ENCODE measurements at regions not wholly inside any gene's neighbourhood (a gene's known extent, or its start where the extent isn't known, plus 50 kb on each side); places are given as distances from the start of the nearest gene placed in this dataset.

GRCh38 chr4:173960398-173960797 is 323.1 kb downstream of the FBXO8 start:
- Mint-ChIP-seq H3K4me1 (no peaks in the 10 kb centered on the region), H3K27me3 (no peaks in the 10 kb centered on the region), H3K4me3 (no peak overlapping the region), H3K9me3 (peaks cover 0 to 4% (median 0%) of the 10 kb centered on the region in 7 donors), H3K36me3 (no peaks in the 10 kb centered on the region), H3K27ac (no peak overlapping the region)
- ATAC-seq (ENCODE audit: low read depth in 2 of 2) (no peak), DNase-seq (no peak)
- Histone ChIP-seq H3K4me1 (ENCODE audit: control insufficient read depth, insufficient read depth, low read length, poor library complexity, severe bottlenecking) (no peaks in the 10 kb centered on the region), H3K36me3 (ENCODE audit: control insufficient read depth, insufficient read depth, low read length) (no peaks in the 10 kb centered on the region), H3K9me3 (ENCODE audit: control insufficient read depth in 2 of 2, low read length in 2 of 2) (no peaks in the 10 kb centered on the region), H3K27ac (ENCODE audit: insufficient read depth, low read length, poor library complexity, severe bottlenecking) (no peak overlapping the region), H3K4me3 (ENCODE audit: low read depth, low read length) (no peak overlapping the region), H3K27me3 (ENCODE audit: control insufficient read depth, insufficient read depth, low read length) (no peaks in the 10 kb centered on the region)

DNA sequence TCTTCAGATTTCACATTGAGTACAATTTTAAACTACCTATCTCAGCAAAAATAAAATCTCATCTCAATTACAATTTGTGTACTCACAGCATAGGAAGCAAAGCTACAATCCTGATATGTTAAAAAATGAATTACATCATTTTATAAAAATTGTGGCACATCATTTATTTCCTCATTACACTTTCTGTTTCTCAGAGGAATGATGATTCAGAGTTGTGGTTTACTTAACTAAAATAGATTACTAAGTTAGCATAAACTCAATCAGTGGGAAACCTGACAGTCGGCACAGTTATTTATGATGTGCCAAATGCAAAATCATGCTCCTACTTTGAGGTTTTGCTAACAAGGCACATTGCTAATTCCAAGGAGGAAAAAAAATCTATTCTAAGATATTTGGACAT is 325.0 kb downstream of the FBXO8 start:
- Histone ChIP-seq H3K4me3 (ENCODE audit: low read depth, low read length) (no peak overlapping the region), H3K27me3 (ENCODE audit: control insufficient read depth, insufficient read depth, low read length) (no peaks in the 10 kb centered on the region), H3K36me3 (ENCODE audit: control insufficient read depth, insufficient read depth, low read length) (no peaks in the 10 kb centered on the region), H3K9me3 (ENCODE audit: control insufficient read depth in 2 of 2, low read length in 2 of 2) (no peaks in the 10 kb centered on the region), H3K4me1 (ENCODE audit: control insufficient read depth, insufficient read depth, low read length, poor library complexity, severe bottlenecking) (no peaks in the 10 kb centered on the region), H3K27ac (ENCODE audit: insufficient read depth, low read length, poor library complexity, severe bottlenecking) (no peak overlapping the region)
- DNase-seq = no peak
- no peak overlapping the region for H3K4me3 Mint-ChIP-seq
- H3K36me3 Mint-ChIP-seq = no peaks in the 10 kb centered on the region
- no peak for ATAC-seq (ENCODE audit: low read depth in 2 of 2)
- H3K4me1 Mint-ChIP-seq = no peaks in the 10 kb centered on the region
- peaks cover 0 to 2% (median 0%) of the 10 kb centered on the region in 7 donors for H3K9me3 Mint-ChIP-seq
- H3K27me3 Mint-ChIP-seq = no peaks in the 10 kb centered on the region
- H3K27ac Mint-ChIP-seq = no peak overlapping the region

DNA sequence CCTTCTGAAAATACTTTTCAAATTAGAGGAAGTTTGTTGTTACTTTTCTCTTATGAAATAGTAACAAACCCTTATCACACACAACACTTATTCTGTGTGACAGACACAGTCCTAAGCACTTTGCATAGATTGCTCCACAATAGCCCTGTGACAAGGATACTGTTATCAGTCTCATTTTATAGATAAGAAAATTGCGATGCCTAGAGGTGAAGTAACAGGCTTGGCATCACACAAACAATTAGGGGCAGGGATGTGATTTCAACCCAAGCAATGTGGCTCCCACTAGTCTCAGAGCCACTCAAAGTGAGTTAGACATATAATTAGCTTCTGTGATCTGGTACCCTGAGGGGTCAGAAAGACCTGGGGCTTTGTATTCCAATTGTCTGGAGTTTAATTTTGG is 339.9 kb downstream of the FBXO8 start:
- no peak overlapping the region for H3K4me3 ChIP-seq (ENCODE audit: low read depth, low read length)

DNA sequence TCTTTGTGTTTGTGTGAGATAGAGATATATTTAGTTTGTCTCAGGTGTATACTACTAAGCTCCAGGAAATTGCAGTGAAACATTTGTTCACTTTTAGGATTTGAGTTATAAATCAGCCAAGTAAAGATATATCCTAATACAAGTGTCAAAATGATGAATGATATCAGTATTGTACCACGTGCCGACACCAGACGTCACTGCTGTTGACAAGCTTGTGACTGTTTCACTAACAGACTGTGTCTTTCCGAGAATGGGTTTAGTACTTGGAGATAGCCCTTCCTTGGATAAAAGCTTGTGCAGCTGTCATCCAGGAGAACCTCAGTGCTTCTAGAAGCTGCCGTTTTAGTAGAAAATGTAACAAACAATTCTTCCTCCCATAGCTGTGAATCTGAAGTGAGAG is 343.3 kb downstream of the FBXO8 start:
- Mint-ChIP-seq H3K4me3 (no peak overlapping the region), H3K27me3 (no peaks in the 10 kb centered on the region), H3K4me1 (no peaks in the 10 kb centered on the region), H3K9me3 (peaks cover 0 to 2% (median 0%) of the 10 kb centered on the region in 7 donors), H3K27ac (no peak overlapping the region), H3K36me3 (no peaks in the 10 kb centered on the region)
- Histone ChIP-seq H3K27me3 (ENCODE audit: control insufficient read depth, insufficient read depth, low read length) (no peaks in the 10 kb centered on the region), H3K36me3 (ENCODE audit: control insufficient read depth, insufficient read depth, low read length) (no peaks in the 10 kb centered on the region), H3K4me3 (ENCODE audit: low read depth, low read length) (no peak overlapping the region), H3K9me3 (ENCODE audit: control insufficient read depth in 2 of 2, low read length in 2 of 2) (no peaks in the 10 kb centered on the region), H3K27ac (ENCODE audit: insufficient read depth, low read length, poor library complexity, severe bottlenecking) (no peak overlapping the region), H3K4me1 (ENCODE audit: control insufficient read depth, insufficient read depth, low read length, poor library complexity, severe bottlenecking) (no peaks in the 10 kb centered on the region)
- ATAC-seq (ENCODE audit: low read depth in 2 of 2) (no peak), DNase-seq (no peak)

More for the DNA sequence above, 339.9 kb downstream of the FBXO8 start:
- no peaks in the 10 kb centered on the region for H3K9me3 Mint-ChIP-seq
- no peak overlapping the region for H3K27ac ChIP-seq (ENCODE audit: insufficient read depth, low read length, poor library complexity, severe bottlenecking)
- H3K27me3 ChIP-seq (ENCODE audit: control insufficient read depth, insufficient read depth, low read length) = no peaks in the 10 kb centered on the region
- H3K4me1 Mint-ChIP-seq = no peaks in the 10 kb centered on the region
- no peaks in the 10 kb centered on the region for H3K36me3 ChIP-seq (ENCODE audit: control insufficient read depth, insufficient read depth, low read length)
- no peak overlapping the region for H3K4me3 Mint-ChIP-seq
- H3K9me3 ChIP-seq (ENCODE audit: control insufficient read depth in 2 of 2, low read length in 2 of 2) = no peaks in the 10 kb centered on the region
- H3K27me3 Mint-ChIP-seq = no peaks in the 10 kb centered on the region
- no peaks in the 10 kb centered on the region for H3K4me1 ChIP-seq (ENCODE audit: control insufficient read depth, insufficient read depth, low read length, poor library complexity, severe bottlenecking)
- no peak overlapping the region for H3K27ac Mint-ChIP-seq
- DNase-seq = no peak
- no peak for ATAC-seq (ENCODE audit: low read depth in 2 of 2)
- H3K36me3 Mint-ChIP-seq = no peaks in the 10 kb centered on the region

DNA sequence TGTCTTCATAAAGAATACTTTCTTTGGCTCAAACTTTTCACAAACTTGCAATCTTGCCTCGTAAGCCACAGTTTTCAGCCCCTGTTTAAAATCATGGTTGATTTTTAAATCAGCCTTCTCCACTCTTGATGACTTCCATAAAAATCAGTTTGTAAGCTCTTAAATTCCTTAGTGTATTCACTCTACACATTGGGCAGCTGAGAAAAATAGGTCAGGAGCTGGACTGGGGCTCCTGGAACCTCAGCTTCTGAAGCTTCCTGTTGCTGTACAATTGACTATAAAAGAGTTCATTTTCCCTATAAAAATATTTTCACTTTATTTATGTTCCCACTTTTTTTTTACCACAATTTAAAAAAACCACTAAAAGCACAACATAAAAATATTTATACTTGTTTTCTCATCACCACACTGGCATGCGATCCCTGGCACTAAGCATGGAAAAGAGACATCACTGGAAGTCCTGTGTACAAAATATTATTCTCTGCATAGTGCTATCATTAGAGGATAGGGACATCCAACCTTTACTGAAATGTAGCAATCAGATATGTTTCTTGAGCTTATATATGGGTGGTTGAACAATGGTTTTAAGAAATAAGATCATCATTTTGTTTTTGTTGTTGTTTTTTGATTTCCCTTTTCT is 345.7 kb downstream of the FBXO8 start:
- peaks cover 0 to 2% (median 0%) of the 10 kb centered on the region in 7 donors for H3K9me3 Mint-ChIP-seq
- no peak for ATAC-seq (ENCODE audit: low read depth in 2 of 2)
- H3K27me3 Mint-ChIP-seq = no peaks in the 10 kb centered on the region
- Histone ChIP-seq H3K4me3 (ENCODE audit: low read depth, low read length) (no peak overlapping the region), H3K9me3 (ENCODE audit: control insufficient read depth in 2 of 2, low read length in 2 of 2) (no peaks in the 10 kb centered on the region), H3K27me3 (ENCODE audit: control insufficient read depth, insufficient read depth, low read length) (no peaks in the 10 kb centered on the region), H3K36me3 (ENCODE audit: control insufficient read depth, insufficient read depth, low read length) (no peaks in the 10 kb centered on the region), H3K4me1 (ENCODE audit: control insufficient read depth, insufficient read depth, low read length, poor library complexity, severe bottlenecking) (no peaks in the 10 kb centered on the region), H3K27ac (ENCODE audit: insufficient read depth, low read length, poor library complexity, severe bottlenecking) (no peak overlapping the region)
- no peaks in the 10 kb centered on the region for H3K4me1 Mint-ChIP-seq
- no peaks in the 10 kb centered on the region for H3K36me3 Mint-ChIP-seq
- no peak overlapping the region for H3K27ac Mint-ChIP-seq
- H3K4me3 Mint-ChIP-seq = no peak overlapping the region
- no peak for DNase-seq

DNA sequence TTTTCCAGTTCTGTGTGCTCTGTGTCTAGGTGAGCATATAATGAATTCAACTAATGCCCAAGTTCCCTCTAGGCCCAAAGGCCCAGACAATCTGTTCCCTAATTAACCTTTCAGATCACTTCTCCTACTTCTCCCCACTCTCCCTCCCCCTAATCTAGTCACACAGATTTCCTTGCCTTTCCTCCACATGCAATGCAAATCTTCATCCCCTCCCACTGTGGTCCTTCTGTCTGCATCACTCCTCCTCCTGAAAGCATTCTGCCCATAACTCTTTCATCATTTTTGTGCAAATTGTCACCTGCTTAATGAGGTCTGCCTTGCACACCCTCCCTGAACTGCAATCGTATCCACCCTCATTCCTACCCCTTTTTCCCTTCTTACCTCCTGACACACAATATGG is 346.6 kb downstream of the FBXO8 start:
- H3K27ac Mint-ChIP-seq = no peak overlapping the region
- no peaks in the 10 kb centered on the region for H3K36me3 Mint-ChIP-seq
- Histone ChIP-seq H3K4me3 (ENCODE audit: low read depth, low read length) (no peak overlapping the region), H3K9me3 (ENCODE audit: control insufficient read depth in 2 of 2, low read length in 2 of 2) (no peaks in the 10 kb centered on the region), H3K36me3 (ENCODE audit: control insufficient read depth, insufficient read depth, low read length) (no peaks in the 10 kb centered on the region), H3K27ac (ENCODE audit: insufficient read depth, low read length, poor library complexity, severe bottlenecking) (no peak overlapping the region), H3K27me3 (ENCODE audit: control insufficient read depth, insufficient read depth, low read length) (no peaks in the 10 kb centered on the region), H3K4me1 (ENCODE audit: control insufficient read depth, insufficient read depth, low read length, poor library complexity, severe bottlenecking) (no peaks in the 10 kb centered on the region)
- DNase-seq = no peak
- H3K4me3 Mint-ChIP-seq = no peak overlapping the region
- H3K9me3 Mint-ChIP-seq = peaks cover 0 to 2% (median 0%) of the 10 kb centered on the region in 7 donors
- H3K4me1 Mint-ChIP-seq = no peaks in the 10 kb centered on the region
- no peak for ATAC-seq (ENCODE audit: low read depth in 2 of 2)
- no peaks in the 10 kb centered on the region for H3K27me3 Mint-ChIP-seq

- Mint-ChIP-seq H3K27ac (no peak overlapping the region), H3K4me3 (no peak overlapping the region), H3K27me3 (no peaks in the 10 kb centered on the region), H3K36me3 (no peaks in the 10 kb centered on the region), H3K9me3 (peaks cover 0 to 2% (median 0%) of the 10 kb centered on the region in 7 donors), H3K4me1 (no peaks in the 10 kb centered on the region)
- Histone ChIP-seq H3K27ac (ENCODE audit: insufficient read depth, low read length, poor library complexity, severe bottlenecking) (no peak overlapping the region), H3K36me3 (ENCODE audit: control insufficient read depth, insufficient read depth, low read length) (no peaks in the 10 kb centered on the region), H3K4me1 (ENCODE audit: control insufficient read depth, insufficient read depth, low read length, poor library complexity, severe bottlenecking) (no peaks in the 10 kb centered on the region), H3K9me3 (ENCODE audit: control insufficient read depth in 2 of 2, low read length in 2 of 2) (no peaks in the 10 kb centered on the region), H3K4me3 (ENCODE audit: low read depth, low read length) (no peak overlapping the region), H3K27me3 (ENCODE audit: control insufficient read depth, insufficient read depth, low read length) (no peaks in the 10 kb centered on the region)
- DNase-seq (no peak), ATAC-seq (ENCODE audit: low read depth in 2 of 2) (no peak)
Measured at GRCh38 chr4:173935622-173936405, 347.7 kb downstream of the FBXO8 start.
